T-cell (primary cell): ENCODE measurements at regions not wholly inside any gene's neighbourhood (a gene's known extent, or its start where the extent isn't known, plus 50 kb on each side); places are given as distances from the start of the nearest gene placed in this dataset.

ENCODE experiments used
- ATAC-seq, 4 experiments: fragments of 200-7000 bp in 3 of 4; fragments of 150-1000 bp in 1 of 4; cut with Tn5 transposase; replicated peaks in 1 of 4; 1 replicate in 3 of 4; 2 replicates in 1 of 4; pipeline ENCODE4 v1.10.0; 2021; ENCODE audit warnings: moderate library complexity in 3 of 4, mild to moderate bottlenecking in 2 of 4, moderate number of reproducible peaks in 1 of 4
- CTCF ChIA-PET, 2 donors: fragments of 300-600 bp; sonication (Branson Sonifier 250); formaldehyde crosslinking; loops; one replicate each; lab custom pipeline; 2022; ENCODE audit warnings: antibody characterized with exemption in 2 of 2; lab: Charles Lee
- POLR2A ChIA-PET, 2 donors: fragments of 300-600 bp; sonication (Branson Sonifier 250); formaldehyde crosslinking; loops; one replicate each; lab custom pipeline; 2022; ENCODE audit warnings: antibody characterized with exemption in 2 of 2; lab: Charles Lee
- DNase-seq, 35 experiments: peaks; one replicate each; pipeline versions ENCODE4 v3.0.0 to v3.0.0-alpha.2; 2013 to 2023
- H3K27ac ChIP-seq: one replicate; pipeline ENCODE4 v1.5.1; 2013; ENCODE audit warnings: low read length
- H3K27me3 ChIP-seq, 2 experiments: replicated peaks in 1 of 2; 1 replicate in 1 of 2; 2 replicates in 1 of 2; pipeline versions ENCODE4 v1.6.1 to v1.7.0; 2013; ENCODE audit warnings: low read length in 1 of 2, mixed read lengths in 1 of 2; ENCODE audit not compliant: control insufficient read depth in 2 of 2, insufficient read depth in 2 of 2; ENCODE audit errors: extremely low read depth in 1 of 2
- H3K36me3 ChIP-seq, 2 donors: 1 replicate in 1 of 2; 2 replicates in 1 of 2; pipeline versions ENCODE4 v1.6.1 to v1.7.0; 2013; ENCODE audit warnings: low read length in 1 of 2; ENCODE audit not compliant: control insufficient read depth in 2 of 2, insufficient read depth in 1 of 2; ENCODE audit errors: extremely low read depth in 1 of 2
- H3K4me1 ChIP-seq, 2 experiments: 1 replicate in 1 of 2; 2 replicates in 1 of 2; pipeline versions ENCODE4 v1.6.1 to v1.7.0; 2013; ENCODE audit warnings: low read length in 2 of 2, mixed read lengths in 1 of 2; ENCODE audit not compliant: insufficient read depth in 2 of 2, control insufficient read depth in 1 of 2; ENCODE audit errors: extremely low read depth in 1 of 2
- H3K4me3 ChIP-seq, 2 donors: 1 replicate in 1 of 2; 2 replicates in 1 of 2; pipeline versions ENCODE4 v1.5.1 to v1.7.0; 2013; ENCODE audit warnings: mild to moderate bottlenecking in 2 of 2, low read length in 1 of 2, moderate library complexity in 1 of 2; ENCODE audit not compliant: control insufficient read depth in 1 of 2; ENCODE audit errors: extremely low read depth in 1 of 2
- H3K9me3 ChIP-seq: 2 replicates; pipeline ENCODE4 v1.7.0; 2013
- H3K27ac Mint-ChIP-seq, 2 donors: one replicate each; pipeline ENCODE4 v1.8.0; 2020 to 2021; ENCODE audit warnings: mild to moderate bottlenecking in 2 of 2, mixed read lengths in 2 of 2
- H3K27me3 Mint-ChIP-seq, 2 donors: one replicate each; pipeline ENCODE4 v1.8.0; 2021 to 2022; ENCODE audit warnings: mixed read lengths in 2 of 2
- H3K36me3 Mint-ChIP-seq: one replicate; pipeline ENCODE4 v1.8.0; 2021; ENCODE audit warnings: mixed read lengths
- H3K4me1 Mint-ChIP-seq, 3 donors: one replicate each; pipeline ENCODE4 v1.8.0; 2020 to 2022; ENCODE audit warnings: mixed read lengths in 3 of 3, mild to moderate bottlenecking in 1 of 3
- H3K4me3 Mint-ChIP-seq, 3 donors: one replicate each; pipeline ENCODE4 v1.8.0; 2020 to 2022; ENCODE audit warnings: mild to moderate bottlenecking in 3 of 3, mixed read lengths in 3 of 3, moderate library complexity in 3 of 3
- H3K9me3 Mint-ChIP-seq, 3 donors: one replicate each; pipeline ENCODE4 v1.8.0; 2020 to 2022; ENCODE audit warnings: mixed read lengths in 3 of 3
- WGBS: methylation state at CpG from one replicate; pipeline ENCODE4 v1.1.5; 2013; ENCODE audit warnings: missing lambda C conversion rate; ENCODE audit not compliant: insufficient coverage; 5-methylcytosine and 5-hydroxymethylcytosine counted together

- Histone ChIP-seq H3K36me3 (no peaks in the 10 kb centered on the region), H3K9me3 (no peaks in the 10 kb centered on the region), H3K27me3 (no peaks in the 10 kb centered on the region), H3K27ac (no peak overlapping the region), H3K4me3 (no peak overlapping the region), H3K4me1 (no peaks in the 10 kb centered on the region)
- WGBS = no CpG with 5 or more reads among the region's 2 CpGs
- H3K4me3 Mint-ChIP-seq = no peak overlapping the region
- H3K27me3 Mint-ChIP-seq = no peaks in the 10 kb centered on the region
- H3K27ac Mint-ChIP-seq = no peak overlapping the region
- no peaks in the 10 kb centered on the region for H3K36me3 Mint-ChIP-seq
- CTCF ChIA-PET = no interaction called here
- ATAC-seq (no peak), DNase-seq (no peak)
- no peaks in the 10 kb centered on the region for H3K9me3 Mint-ChIP-seq
- POLR2A ChIA-PET = no interaction called here
- H3K4me1 Mint-ChIP-seq = no peaks in the 10 kb centered on the region
Measured at GRCh38 chrY:8329431-8329830, 1007.8 kb upstream of the TSPY4 start.

GRCh38 chrY:8329929-8330328 is 1007.3 kb upstream of the TSPY4 start:
- ChIA-PET CTCF (no interaction called here), POLR2A (no interaction called here)
- Mint-ChIP-seq H3K4me3 (no peak overlapping the region), H3K4me1 (no peaks in the 10 kb centered on the region), H3K27ac (no peak overlapping the region), H3K36me3 (no peaks in the 10 kb centered on the region), H3K27me3 (no peaks in the 10 kb centered on the region), H3K9me3 (no peaks in the 10 kb centered on the region)
- Histone ChIP-seq H3K36me3 (no peaks in the 10 kb centered on the region), H3K4me3 (no peak overlapping the region), H3K4me1 (no peaks in the 10 kb centered on the region), H3K27ac (no peak overlapping the region), H3K9me3 (no peaks in the 10 kb centered on the region), H3K27me3 (no peaks in the 10 kb centered on the region)
- ATAC-seq = no peak
- no peak for DNase-seq
- no CpG with 5 or more reads among the region's 3 CpGs for WGBS

- H3K9me3 Mint-ChIP-seq = no peaks in the 10 kb centered on the region
- CTCF ChIA-PET = no interaction called here
- Histone ChIP-seq H3K27me3 (no peaks in the 10 kb centered on the region), H3K9me3 (no peaks in the 10 kb centered on the region), H3K36me3 (no peaks in the 10 kb centered on the region), H3K4me3 (no peak overlapping the region), H3K27ac (no peak overlapping the region), H3K4me1 (no peaks in the 10 kb centered on the region)
- H3K4me3 Mint-ChIP-seq = no peak overlapping the region
- no peaks in the 10 kb centered on the region for H3K27me3 Mint-ChIP-seq
- H3K27ac Mint-ChIP-seq = no peak overlapping the region
- WGBS = no CpG with 5 or more reads among the region's 3 CpGs
- POLR2A ChIA-PET = no interaction called here
- ATAC-seq (no peak), DNase-seq (no peak)
- no peaks in the 10 kb centered on the region for H3K4me1 Mint-ChIP-seq
- H3K36me3 Mint-ChIP-seq = no peaks in the 10 kb centered on the region
Measured at GRCh38 chrY:8333328-8333727, 1003.9 kb upstream of the TSPY4 start.

- ATAC-seq (no peak), DNase-seq (no peak)
- Mint-ChIP-seq H3K36me3 (no peaks in the 10 kb centered on the region), H3K4me1 (no peaks in the 10 kb centered on the region), H3K27me3 (no peaks in the 10 kb centered on the region), H3K27ac (no peak overlapping the region), H3K9me3 (no peaks in the 10 kb centered on the region), H3K4me3 (no peak overlapping the region)
- ChIA-PET CTCF (no interaction called here), POLR2A (no interaction called here)
- Histone ChIP-seq H3K36me3 (no peaks in the 10 kb centered on the region), H3K9me3 (no peaks in the 10 kb centered on the region), H3K27ac (no peak overlapping the region), H3K4me3 (no peak overlapping the region), H3K4me1 (no peaks in the 10 kb centered on the region), H3K27me3 (no peaks in the 10 kb centered on the region)
Measured at GRCh38 chrY:8335299-8335835, 1001.9 kb upstream of the TSPY4 start.

DNA sequence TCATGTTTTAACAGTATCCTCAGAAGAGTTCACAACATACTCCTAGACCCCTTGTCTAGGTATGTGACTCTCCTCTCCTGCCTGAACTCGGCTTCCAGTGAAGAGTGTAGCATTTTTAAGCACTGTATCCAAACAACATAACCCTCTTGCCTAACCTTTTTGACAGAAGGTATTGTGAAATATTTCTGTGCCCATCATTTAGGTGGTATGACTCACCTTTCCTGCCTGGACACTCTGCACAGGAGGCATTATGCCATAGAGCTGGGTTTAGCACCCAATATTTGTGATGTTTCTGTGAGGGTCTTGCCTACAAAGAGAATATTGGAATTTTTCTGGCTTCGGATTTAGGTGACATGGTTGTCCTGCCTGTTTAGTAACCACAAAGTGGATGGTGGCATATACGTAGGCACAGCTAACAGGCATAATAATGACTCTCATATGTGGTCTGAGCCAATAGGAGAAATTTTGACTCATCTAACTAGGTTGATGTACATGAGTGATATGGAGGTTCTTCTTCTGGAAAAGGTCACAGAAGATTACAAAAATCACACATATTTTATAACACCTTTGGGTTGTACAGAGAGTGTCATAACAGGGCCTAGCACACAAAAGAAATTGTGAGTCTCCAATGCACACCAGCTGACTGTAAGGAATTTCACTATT is 1001.0 kb upstream of the TSPY4 start:
- no peaks in the 10 kb centered on the region for H3K27me3 ChIP-seq
- no peak overlapping the region for H3K27ac ChIP-seq
- no CpG with 5 or more reads among the region's 3 CpGs for WGBS
- H3K9me3 ChIP-seq = no peaks in the 10 kb centered on the region
- Mint-ChIP-seq H3K27me3 (no peaks in the 10 kb centered on the region), H3K4me3 (no peak overlapping the region), H3K36me3 (no peaks in the 10 kb centered on the region), H3K27ac (no peak overlapping the region), H3K4me1 (no peaks in the 10 kb centered on the region), H3K9me3 (no peaks in the 10 kb centered on the region)
- no peak for DNase-seq
- H3K36me3 ChIP-seq = no peaks in the 10 kb centered on the region
- no peaks in the 10 kb centered on the region for H3K4me1 ChIP-seq
- H3K4me3 ChIP-seq = no peak overlapping the region
- no peak for ATAC-seq
- CTCF ChIA-PET = no interaction called here
- POLR2A ChIA-PET = no interaction called here

- Histone ChIP-seq H3K4me3 (no peak overlapping the region), H3K36me3 (no peaks in the 10 kb centered on the region), H3K27ac (no peak overlapping the region), H3K4me1 (no peaks in the 10 kb centered on the region), H3K27me3 (no peaks in the 10 kb centered on the region), H3K9me3 (no peaks in the 10 kb centered on the region)
- H3K9me3 Mint-ChIP-seq = no peaks in the 10 kb centered on the region
- WGBS = no CpG with 5 or more reads among the region's 2 CpGs
- CTCF ChIA-PET = no interaction called here
- H3K36me3 Mint-ChIP-seq = no peaks in the 10 kb centered on the region
- ATAC-seq (no peak), DNase-seq (no peak)
- H3K27me3 Mint-ChIP-seq = no peaks in the 10 kb centered on the region
- H3K4me1 Mint-ChIP-seq = no peaks in the 10 kb centered on the region
- H3K27ac Mint-ChIP-seq = no peak overlapping the region
- POLR2A ChIA-PET = no interaction called here
- H3K4me3 Mint-ChIP-seq = no peak overlapping the region
Measured at GRCh38 chrY:8341000-8341399, 996.3 kb upstream of the TSPY4 start.

GRCh38 chrY:8342173-8342572 is 995.1 kb upstream of the TSPY4 start:
- CTCF ChIA-PET = no interaction called here
- Histone ChIP-seq H3K27ac (no peak overlapping the region), H3K27me3 (no peaks in the 10 kb centered on the region), H3K9me3 (no peaks in the 10 kb centered on the region), H3K4me1 (no peaks in the 10 kb centered on the region), H3K36me3 (no peaks in the 10 kb centered on the region), H3K4me3 (no peak overlapping the region)
- POLR2A ChIA-PET = no interaction called here
- DNase-seq = no peak
- H3K36me3 Mint-ChIP-seq = no peaks in the 10 kb centered on the region
- H3K27me3 Mint-ChIP-seq = no peaks in the 10 kb centered on the region
- H3K9me3 Mint-ChIP-seq = no peaks in the 10 kb centered on the region
- ATAC-seq = no peak
- H3K4me3 Mint-ChIP-seq = no peak overlapping the region
- no CpG with 5 or more reads among the region's 2 CpGs for WGBS
- no peak overlapping the region for H3K27ac Mint-ChIP-seq
- no peaks in the 10 kb centered on the region for H3K4me1 Mint-ChIP-seq
